ENCODE measurements at regions not wholly inside any gene's neighbourhood (a gene's known extent, or its start where the extent isn't known, plus 50 kb on each side); places are given as distances from the start of the nearest gene placed in this dataset.
A peak's percentile ranks its signal among the peaks of the same experiment; 100 is the strongest.
"Not testable (repeated sequence)": the region's sequence is repeated elsewhere in the genome, so short reads cannot be mapped to it uniquely, and the experiment has no call there.

GRCh38 chr3:5035113-5035512 is 55.9 kb downstream of the BHLHE40 start:
- Mint-ChIP-seq H3K36me3 (peaks cover 5% of the 10 kb centered on the region), H3K27ac (peak overlapping the region; percentile 99 to 100), H3K4me1 (ENCODE audit: low read depth in 2 of 2) (peaks cover 70 to 73% of the 10 kb centered on the region in 2 donors), H3K4me3 (peak overlapping the region; percentile 75), H3K9me3 (no peaks in the 10 kb centered on the region), H3K27me3 (no peaks in the 10 kb centered on the region)
- DNase-seq (ENCODE audit: low spot score) (no peak), ATAC-seq (no peak)

DNA sequence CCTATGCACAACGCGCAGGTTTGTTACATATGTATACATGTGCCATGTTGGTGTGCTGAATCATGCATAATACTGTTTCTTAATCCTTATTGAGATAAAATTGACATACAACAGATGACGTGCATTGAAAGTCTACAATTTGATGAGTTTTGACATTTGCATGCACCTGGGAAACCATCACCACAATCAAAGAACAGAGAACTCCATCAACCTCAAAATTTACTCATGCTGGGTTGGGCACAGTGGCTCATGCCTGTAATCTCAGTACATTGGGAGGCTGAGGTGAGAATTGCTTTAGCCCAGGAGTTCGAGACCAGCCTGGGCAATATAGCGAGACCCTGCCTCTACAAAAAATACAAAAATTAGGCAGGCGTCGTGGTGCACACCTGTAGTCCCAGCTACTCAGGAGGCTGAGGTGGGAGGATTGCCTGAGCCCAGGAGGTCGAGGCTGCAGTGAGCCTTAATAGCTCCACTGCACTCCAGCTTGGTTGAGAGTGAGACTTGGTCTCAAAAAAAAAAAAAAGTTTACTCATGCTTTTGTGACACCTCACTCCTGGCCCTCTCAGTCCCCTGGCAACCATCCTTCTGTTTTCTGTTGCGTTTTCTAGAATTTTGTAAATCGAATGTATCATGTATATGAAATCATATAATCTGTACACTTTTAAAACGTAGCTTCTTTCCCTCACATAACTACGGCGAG is 56.6 kb downstream of the BHLHE40 start:
- Mint-ChIP-seq H3K27ac (peak overlapping the region; percentile 99 to 100), H3K4me3 (peak overlapping the region; percentile 92), H3K9me3 (no peaks in the 10 kb centered on the region), H3K27me3 (no peaks in the 10 kb centered on the region), H3K36me3 (peaks cover 5% of the 10 kb centered on the region), H3K4me1 (ENCODE audit: low read depth in 2 of 2) (peaks cover 66 to 72% of the 10 kb centered on the region in 2 donors)
- DNase-seq (ENCODE audit: low spot score): no peak
- ATAC-seq: peak in 1 of 2 donors; percentile 18

DNA sequence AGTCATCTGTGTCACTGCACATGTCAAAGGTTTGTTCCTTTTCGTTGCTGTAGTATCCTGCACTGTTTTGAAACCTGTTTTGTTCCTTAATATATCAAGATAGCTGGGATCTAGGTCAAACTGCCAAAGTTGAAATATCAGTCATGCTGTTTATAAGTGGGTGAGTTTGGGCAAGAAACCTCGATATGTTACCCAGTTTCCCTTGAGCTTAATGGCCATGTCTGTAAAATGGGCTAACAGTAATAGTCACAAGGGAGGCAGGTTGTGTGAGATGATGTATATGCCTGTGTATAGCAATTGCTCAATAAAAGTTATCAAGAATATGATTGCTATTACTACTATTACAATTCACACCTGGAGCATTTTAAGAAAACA is 57.1 kb downstream of the BHLHE40 start:
- Mint-ChIP-seq H3K36me3 (peaks cover 5% of the 10 kb centered on the region), H3K9me3 (no peaks in the 10 kb centered on the region), H3K27ac (peak overlapping the region; percentile 99 to 100), H3K27me3 (no peaks in the 10 kb centered on the region), H3K4me3 (peak overlapping the region; percentile 92), H3K4me1 (ENCODE audit: low read depth in 2 of 2) (peaks cover 65 to 74% of the 10 kb centered on the region in 2 donors)
- ATAC-seq (peak in 1 of 2 donors; percentile 4), DNase-seq (ENCODE audit: low spot score) (no peak)

GRCh38 chr3:5036858-5037257 is 57.6 kb downstream of the BHLHE40 start:
- peak overlapping the region; percentile 99 to 100 for H3K27ac Mint-ChIP-seq
- peaks cover 61 to 74% of the 10 kb centered on the region in 2 donors for H3K4me1 Mint-ChIP-seq (ENCODE audit: low read depth in 2 of 2)
- H3K4me3 Mint-ChIP-seq: peak overlapping the region; percentile 92
- peaks cover 5% of the 10 kb centered on the region for H3K36me3 Mint-ChIP-seq
- DNase-seq (ENCODE audit: low spot score): no peak
- ATAC-seq: peak in 1 of 2 donors; percentile 34
- H3K9me3 Mint-ChIP-seq: no peaks in the 10 kb centered on the region
- H3K27me3 Mint-ChIP-seq: no peaks in the 10 kb centered on the region

GRCh38 chr3:5039585-5039984 is 60.3 kb downstream of the BHLHE40 start:
- DNase-seq (ENCODE audit: low spot score): no peak
- H3K4me1 Mint-ChIP-seq (ENCODE audit: low read depth in 2 of 2): peaks cover 59 to 74% of the 10 kb centered on the region in 2 donors

GRCh38 chr3:5041315-5041714 is 62.1 kb downstream of the BHLHE40 start:
- no peaks in the 10 kb centered on the region for H3K27me3 Mint-ChIP-seq
- H3K9me3 Mint-ChIP-seq: no peaks in the 10 kb centered on the region
- ATAC-seq (no peak), DNase-seq (ENCODE audit: low spot score) (no peak)
- peak overlapping the region; percentile 76 to 99 for H3K27ac Mint-ChIP-seq
- H3K36me3 Mint-ChIP-seq: peaks cover 9% of the 10 kb centered on the region
- peaks cover 47 to 62% of the 10 kb centered on the region in 2 donors for H3K4me1 Mint-ChIP-seq (ENCODE audit: low read depth in 2 of 2)
- peak overlapping the region; percentile 13 for H3K4me3 Mint-ChIP-seq

More at GRCh38 chr3:5039585-5039984, 60.3 kb downstream of the BHLHE40 start:
- Mint-ChIP-seq H3K4me3 (peak overlapping the region; percentile 92), H3K27me3 (no peaks in the 10 kb centered on the region), H3K27ac (peak overlapping the region; percentile 99 to 100), H3K36me3 (peaks cover 9% of the 10 kb centered on the region), H3K9me3 (no peaks in the 10 kb centered on the region)
- ATAC-seq: no peak

GRCh38 chr3:5045961-5046360 is 66.7 kb downstream of the BHLHE40 start:
- Mint-ChIP-seq H3K27ac (peak overlapping the region in 1 of 2 donors; percentile 57), H3K4me3 (no peak overlapping the region), H3K27me3 (no peaks in the 10 kb centered on the region), H3K4me1 (ENCODE audit: low read depth in 2 of 2) (peaks cover 22 to 35% of the 10 kb centered on the region in 2 donors), H3K36me3 (peaks cover 26% of the 10 kb centered on the region), H3K9me3 (peaks cover 6% of the 10 kb centered on the region)
- ATAC-seq: no peak
- DNase-seq (ENCODE audit: low spot score): no peak

- H3K4me1 Mint-ChIP-seq (ENCODE audit: low read depth in 2 of 2): peaks cover 36% of the 10 kb centered on the region in 2 donors
- H3K4me3 Mint-ChIP-seq: no peak overlapping the region
- no peaks in the 10 kb centered on the region for H3K27me3 Mint-ChIP-seq
Observed at GRCh38 chr3:5047764-5048419, 68.7 kb downstream of the BHLHE40 start.

GRCh38 chr3:5051772-5052171 is 70.3 kb upstream of the ARL8B start:
- Mint-ChIP-seq H3K36me3 (peaks cover 32% of the 10 kb centered on the region), H3K27me3 (no peaks in the 10 kb centered on the region), H3K9me3 (peaks cover 8% of the 10 kb centered on the region), H3K27ac (peak overlapping the region; percentile 91 to 94), H3K4me1 (ENCODE audit: low read depth in 2 of 2) (peaks cover 57 to 59% of the 10 kb centered on the region in 2 donors), H3K4me3 (peak overlapping the region; percentile 67)
- peak; percentile 87 for DNase-seq (ENCODE audit: low spot score)
- ATAC-seq: peak; percentile 87 to 92

More at GRCh38 chr3:5047764-5048419, 68.7 kb downstream of the BHLHE40 start:
- peaks cover 26% of the 10 kb centered on the region for H3K36me3 Mint-ChIP-seq
- no peak for DNase-seq (ENCODE audit: low spot score)
- H3K27ac Mint-ChIP-seq: peak overlapping the region in 1 of 2 donors; percentile 94
- H3K9me3 Mint-ChIP-seq: peaks cover 8% of the 10 kb centered on the region
- no peak for ATAC-seq

DNA sequence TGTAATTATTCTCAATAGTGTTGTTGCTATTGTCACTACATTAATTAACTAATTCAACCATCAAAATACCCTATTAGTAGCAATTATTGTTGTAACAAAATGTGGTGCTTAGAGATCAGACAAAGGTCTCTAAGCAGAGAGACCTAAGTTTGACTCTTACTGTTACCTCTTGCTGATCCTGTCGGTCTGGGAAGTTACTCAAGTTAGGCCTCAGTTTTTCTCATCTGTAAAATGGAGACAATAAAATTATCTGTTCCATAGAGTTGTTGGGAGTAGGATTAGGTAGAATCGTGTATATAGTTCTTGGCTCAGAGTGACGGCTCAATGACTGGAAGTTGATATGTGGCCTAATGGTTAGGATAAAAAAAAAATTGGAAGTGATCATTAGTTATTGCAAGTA is 69.8 kb upstream of the ARL8B start:
- Mint-ChIP-seq H3K4me3 (peak overlapping the region; percentile 67), H3K27me3 (no peaks in the 10 kb centered on the region), H3K36me3 (peaks cover 32% of the 10 kb centered on the region), H3K27ac (peak overlapping the region; percentile 91 to 94), H3K4me1 (ENCODE audit: low read depth in 2 of 2) (peaks cover 60 to 63% of the 10 kb centered on the region in 2 donors), H3K9me3 (peaks cover 8% of the 10 kb centered on the region)
- DNase-seq (ENCODE audit: low spot score): no peak
- ATAC-seq: no peak

GRCh38 chr3:5053021-5053831 is 68.9 kb upstream of the ARL8B start:
- peaks cover 23% of the 10 kb centered on the region for H3K36me3 Mint-ChIP-seq
- H3K9me3 Mint-ChIP-seq: peaks cover 5% of the 10 kb centered on the region
- no peaks in the 10 kb centered on the region for H3K27me3 Mint-ChIP-seq
- peak overlapping the region; percentile 91 to 94 for H3K27ac Mint-ChIP-seq
- H3K4me3 Mint-ChIP-seq: peak overlapping the region; percentile 67
- ATAC-seq (peak; percentile 13 to 66), DNase-seq (ENCODE audit: low spot score) (peak; percentile 74)
- H3K4me1 Mint-ChIP-seq (ENCODE audit: low read depth in 2 of 2): peaks cover 70 to 73% of the 10 kb centered on the region in 2 donors

DNA sequence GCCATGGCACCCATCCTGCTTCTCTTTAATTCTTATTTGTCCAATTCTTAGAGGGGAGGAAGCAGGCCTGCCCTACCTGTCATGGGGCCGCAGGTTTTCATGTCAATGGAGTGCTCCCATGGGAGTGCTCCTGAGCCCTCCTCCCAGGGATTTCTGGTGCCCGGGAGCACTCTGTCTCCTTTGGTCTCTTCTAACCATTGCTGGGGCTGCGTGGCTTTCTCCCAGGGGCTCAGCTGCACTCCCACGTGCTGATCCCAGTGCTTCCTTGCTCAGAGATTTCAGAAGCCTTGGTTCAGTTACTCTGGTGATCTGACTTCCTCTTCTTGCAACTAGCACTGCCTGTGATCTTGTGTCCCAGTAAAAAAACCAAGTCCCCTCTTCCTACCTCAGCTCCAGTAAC is 68.0 kb upstream of the ARL8B start:
- peak overlapping the region; percentile 67 for H3K4me3 Mint-ChIP-seq
- H3K9me3 Mint-ChIP-seq: peaks cover 5% of the 10 kb centered on the region
- peaks cover 75 to 82% of the 10 kb centered on the region in 2 donors for H3K4me1 Mint-ChIP-seq (ENCODE audit: low read depth in 2 of 2)
- ATAC-seq (no peak), DNase-seq (ENCODE audit: low spot score) (no peak)
- H3K36me3 Mint-ChIP-seq: peaks cover 15% of the 10 kb centered on the region
- H3K27ac Mint-ChIP-seq: peak overlapping the region; percentile 91 to 94
- H3K27me3 Mint-ChIP-seq: no peaks in the 10 kb centered on the region

- not testable (repeated sequence) for DNase-seq (ENCODE audit: low spot score); H3K9me3 Mint-ChIP-seq; ATAC-seq; H3K27me3 Mint-ChIP-seq
- Mint-ChIP-seq H3K4me1 (ENCODE audit: low read depth in 2 of 2) (peaks cover 78 to 84% of the 10 kb centered on the region in 2 donors), H3K4me3 (peak overlapping the region; percentile 67), H3K27ac (peak overlapping the region; percentile 91 to 94), H3K36me3 (peaks cover 11% of the 10 kb centered on the region)
Observed at GRCh38 chr3:5054579-5054978, 67.5 kb upstream of the ARL8B start.

Data from natural killer cell treated with Interleukin-12 subunit alpha and Interleukin-12 subunit beta and Interleukin-15 and Interleukin-18, amount 100 ng/mL, for 72 hours (primary cell).